ENCODE measurements at regions not wholly inside any gene's neighbourhood (a gene's known extent, or its start where the extent isn't known, plus 50 kb on each side); places are given as distances from the start of the nearest gene placed in this dataset.

DNA sequence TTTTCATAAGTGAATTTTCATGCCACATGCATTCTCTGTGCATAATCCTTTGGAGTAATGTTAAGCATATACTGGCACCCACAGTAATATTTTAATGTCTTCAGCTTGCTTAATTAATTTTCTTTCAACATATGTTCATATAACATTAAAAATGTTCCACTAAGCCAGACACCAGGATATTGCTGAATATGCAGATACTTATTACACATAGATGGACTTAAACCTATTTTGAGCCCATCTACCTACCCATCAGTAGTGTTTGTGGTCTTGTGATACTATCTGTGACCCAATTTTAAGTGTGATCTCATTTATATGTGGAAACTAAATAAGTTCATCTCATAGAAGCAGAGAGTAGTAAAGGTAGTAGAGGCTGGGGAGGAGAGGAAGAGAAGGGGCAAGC, 379.5 kb upstream of the JAG1 start:
- DNase-seq: no peak

DNA sequence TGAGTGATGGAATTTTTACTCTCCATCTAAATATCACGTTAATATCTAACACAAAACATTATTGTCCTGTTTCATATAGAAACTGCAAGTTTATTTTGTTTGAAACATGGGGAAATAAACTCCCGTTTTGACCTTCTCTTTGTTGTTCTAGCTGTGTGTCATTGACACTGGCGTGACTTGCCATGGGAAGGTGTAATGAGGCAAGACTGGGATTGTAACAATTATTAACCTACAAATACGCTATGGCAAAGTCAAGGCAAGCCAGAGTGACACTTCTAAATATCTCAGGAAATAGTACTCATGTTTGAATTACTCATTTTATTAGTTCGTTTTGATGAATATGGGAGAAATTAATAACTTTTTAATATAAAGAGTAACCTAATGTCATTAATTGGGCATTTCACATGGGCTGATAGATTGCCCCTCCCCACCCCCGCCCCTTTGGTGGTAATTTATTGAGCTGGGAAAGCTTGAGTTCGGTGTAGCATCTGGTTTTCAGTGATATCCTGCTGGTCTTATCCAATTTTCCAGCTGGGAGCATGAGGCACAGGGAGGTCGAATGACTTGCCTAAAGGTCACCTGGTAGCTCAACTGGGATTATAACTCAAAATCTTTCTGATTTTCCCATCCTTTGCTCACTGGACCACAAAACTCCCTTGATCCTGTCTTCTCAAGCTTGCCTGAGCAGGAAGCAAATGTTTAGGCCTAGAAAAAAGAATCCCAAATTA, 380.6 kb upstream of the JAG1 start:
- DNase-seq: no peak

DNA sequence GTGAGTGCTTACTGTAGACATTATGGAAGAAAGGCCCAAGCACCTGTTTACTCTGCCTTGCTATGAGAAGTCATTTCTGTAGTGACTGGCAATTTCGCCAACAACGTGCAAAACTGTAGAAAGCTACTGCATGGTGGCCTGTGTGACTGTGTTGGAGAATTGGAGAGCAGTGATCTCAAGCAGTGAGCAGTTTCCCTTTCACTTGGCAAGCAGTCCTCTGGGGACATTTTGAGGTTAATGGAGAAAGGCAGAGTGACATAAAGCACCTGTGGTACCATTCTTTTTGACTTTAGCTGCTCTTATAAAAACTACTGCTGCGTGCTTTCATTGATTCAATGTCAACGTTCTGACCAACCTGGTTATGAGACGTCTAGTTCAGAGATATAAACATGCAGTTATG, 382.6 kb upstream of the JAG1 start:
- no peak for DNase-seq

DNA sequence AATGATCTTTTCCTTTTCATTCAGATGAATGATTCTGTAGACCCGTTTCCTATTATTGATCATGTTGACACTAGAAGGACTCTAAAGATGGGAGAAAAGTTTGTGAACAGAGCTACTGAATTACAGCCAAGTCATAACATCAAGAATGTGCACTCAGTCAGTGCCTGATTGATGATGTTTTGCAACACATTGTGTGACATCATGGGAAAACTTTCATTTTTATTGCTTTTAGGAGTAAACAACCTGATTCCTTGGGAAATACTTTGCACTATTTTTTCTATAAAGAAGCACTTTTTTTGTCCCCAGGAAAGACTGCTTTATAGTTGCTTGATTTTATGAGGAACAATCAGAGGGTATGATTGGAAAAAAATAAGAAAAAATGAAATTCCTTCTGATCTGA, 383.8 kb upstream of the JAG1 start:
- no peak for DNase-seq

DNA sequence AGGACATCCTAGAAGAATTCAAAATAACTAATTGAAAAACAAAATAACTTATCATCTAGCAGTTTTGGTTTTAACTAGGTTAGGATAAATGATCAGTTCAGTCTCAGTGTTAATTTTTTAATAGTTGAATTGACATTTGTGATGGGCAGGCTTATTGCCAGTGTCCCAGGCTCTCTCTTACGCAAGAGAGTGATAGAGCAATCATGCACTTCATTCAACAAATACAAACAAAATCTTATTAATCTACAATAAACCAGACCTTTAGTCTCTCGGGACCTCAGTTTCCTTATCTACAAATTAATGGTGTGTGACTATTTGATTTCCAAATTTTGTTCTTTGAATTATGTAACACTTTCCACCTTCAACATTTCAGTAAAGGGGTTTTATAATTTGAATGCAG, 385.9 kb upstream of the JAG1 start:
- no peak for DNase-seq

DNA sequence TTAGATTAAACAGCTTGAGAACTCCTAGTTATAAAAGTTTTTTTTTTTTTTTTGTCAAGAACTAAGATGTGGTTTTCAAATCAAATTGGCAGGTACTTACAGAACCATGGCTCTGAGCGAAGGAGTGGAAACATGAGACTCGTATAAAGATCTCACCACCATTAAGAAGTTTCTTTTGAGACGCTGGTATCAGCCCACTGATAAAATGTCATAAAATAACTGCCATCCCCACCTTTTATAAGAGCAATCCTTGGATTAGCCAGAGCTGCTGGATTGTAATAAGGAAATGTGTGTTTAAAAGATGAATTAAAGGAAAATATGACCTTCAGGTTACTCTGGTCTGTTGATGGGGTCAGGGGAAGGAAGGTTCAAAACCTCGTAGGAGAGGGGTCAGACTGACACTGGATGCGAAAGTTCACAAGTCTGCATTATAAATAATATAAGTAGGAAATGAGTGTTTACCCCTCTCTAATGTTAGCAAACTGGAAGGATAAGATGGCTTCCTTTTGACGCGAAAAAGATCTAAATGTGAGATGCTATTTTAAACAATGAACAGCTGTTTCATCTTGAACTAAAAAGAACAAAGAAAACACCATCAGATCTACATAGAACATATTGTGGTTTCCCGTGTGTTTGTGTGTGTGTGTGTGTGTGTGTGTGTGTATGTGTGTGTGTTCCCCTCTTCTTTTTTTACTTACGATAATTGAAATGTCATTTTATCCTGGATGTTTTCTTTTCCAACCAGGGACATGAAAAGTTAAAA, 386.8 kb upstream of the JAG1 start:
- DNase-seq: no peak

DNA sequence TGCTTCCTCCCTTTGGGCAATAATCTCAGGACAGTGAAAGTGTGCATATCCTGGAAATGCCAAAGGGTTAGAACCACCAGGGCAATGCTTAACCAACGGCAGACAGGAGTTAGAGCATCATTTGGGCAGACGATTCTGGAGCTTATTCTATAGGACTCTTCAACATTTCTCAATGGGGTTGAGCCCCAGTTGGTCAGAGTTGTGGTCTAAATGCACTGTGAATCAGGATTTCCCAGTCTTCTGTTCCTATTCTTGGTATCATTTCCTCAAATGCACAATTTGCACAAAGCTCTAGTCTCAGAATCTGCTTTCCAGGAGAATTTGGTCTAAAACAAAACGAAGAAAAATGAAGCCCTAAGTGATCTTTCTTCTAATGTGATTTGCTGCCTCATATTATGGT, 389.6 kb upstream of the JAG1 start:
- no peak for DNase-seq

DNA sequence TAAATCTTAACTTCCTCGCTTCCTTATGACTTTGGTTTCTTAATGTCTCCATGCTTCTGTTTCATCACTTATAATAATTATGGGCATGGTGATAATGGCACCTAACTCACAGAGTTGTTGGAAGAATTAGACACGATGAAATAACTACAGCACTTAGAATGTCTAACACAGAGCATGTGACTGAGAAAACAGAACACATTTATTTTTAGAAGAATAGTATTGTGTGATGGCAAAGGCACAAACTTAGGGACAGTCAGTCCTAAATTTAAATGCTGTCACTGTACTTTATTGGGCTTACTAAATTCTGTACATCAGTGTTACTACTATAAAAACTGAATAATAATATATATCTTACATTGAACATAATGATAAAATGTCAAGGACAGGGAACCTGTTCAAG, 391.1 kb upstream of the JAG1 start:
- DNase-seq: no peak

DNA sequence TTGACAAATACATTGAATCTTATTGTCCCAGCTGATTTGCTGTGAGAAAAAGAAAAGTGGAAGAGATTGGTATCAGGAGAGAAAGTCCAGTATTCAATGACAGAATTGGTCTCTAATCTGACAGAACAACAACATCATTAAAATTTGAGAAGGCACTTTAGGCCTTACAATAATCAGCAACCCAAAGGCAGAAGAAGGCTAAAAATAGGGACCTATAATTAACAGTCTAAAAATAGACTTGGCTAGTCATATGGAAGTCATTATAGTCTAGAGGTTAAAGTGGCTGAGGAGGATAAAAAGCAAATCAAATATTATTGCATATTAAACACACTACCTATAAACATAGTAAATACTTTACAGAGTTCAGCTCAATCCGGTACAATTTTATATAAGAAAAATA, 393.6 kb upstream of the JAG1 start:
- no peak for DNase-seq

DNA sequence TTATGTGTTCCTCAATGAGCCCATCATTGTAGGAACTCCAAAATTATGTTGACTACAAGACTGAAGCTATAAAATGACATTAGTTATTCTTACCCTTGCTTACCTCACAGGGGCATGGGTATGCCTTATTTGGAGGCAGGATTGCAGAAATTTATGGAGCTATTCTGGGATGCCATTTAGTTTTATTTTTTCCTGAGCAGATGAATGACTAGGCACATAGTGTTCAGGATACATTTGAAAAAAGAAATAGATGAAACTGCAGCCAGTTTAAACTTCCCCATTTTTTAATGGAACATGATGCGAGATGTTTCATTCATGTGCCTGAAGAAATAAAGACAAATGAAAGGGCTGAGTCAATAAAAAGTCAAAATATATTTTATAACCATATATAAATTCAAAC, 399.2 kb upstream of the JAG1 start:
- no peak for DNase-seq

DNA sequence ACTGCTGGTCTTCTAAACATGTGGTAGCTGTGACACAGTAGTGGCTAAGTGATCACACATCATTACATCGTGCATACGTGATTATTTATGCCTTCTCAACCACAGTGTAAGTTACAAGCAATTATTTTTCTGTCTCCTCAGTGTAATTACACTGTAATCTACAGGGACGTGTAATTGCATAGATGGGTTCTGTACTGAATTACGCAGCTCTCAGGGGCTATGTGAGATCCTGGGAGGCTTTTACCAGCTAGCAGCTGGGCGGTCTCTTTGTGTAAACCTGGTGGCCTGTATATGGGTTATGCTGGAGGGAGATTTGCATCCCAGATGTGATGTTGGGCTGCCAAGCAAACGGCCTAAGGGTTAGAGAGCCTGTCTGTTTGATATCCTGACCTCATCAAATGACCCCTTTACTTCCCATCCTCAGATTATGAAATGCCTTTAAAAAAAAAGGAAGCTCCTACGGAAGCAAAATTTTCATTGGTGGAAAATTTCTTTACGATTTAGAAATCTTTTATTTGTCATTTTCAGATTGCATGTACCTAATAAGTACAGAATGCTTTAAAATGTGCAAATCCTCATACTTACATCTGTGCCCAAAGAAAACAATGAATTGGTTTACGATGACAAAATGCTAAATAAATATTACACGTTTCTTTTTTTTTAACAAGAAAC, 402.8 kb upstream of the JAG1 start:
- DNase-seq: no peak

DNA sequence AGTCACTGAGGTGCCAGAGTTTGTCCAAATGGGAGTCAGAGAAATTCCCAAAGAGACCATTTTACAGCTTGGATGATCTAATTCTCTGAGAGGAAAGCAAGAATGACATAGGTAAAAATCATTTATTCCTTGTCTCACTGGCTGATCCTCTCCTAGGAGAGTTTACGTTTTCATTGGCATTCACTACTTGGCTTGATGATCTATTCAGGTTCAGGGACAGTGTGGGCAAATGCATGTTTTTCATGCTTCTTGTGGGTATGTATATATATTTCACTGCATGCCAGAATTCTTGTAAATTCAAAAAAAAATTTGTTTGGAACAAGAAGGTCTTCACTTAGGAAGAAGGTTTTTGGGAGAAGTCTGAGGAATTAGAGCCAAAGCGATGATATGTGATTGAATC, 403.4 kb upstream of the JAG1 start:
- DNase-seq: no peak

DNA sequence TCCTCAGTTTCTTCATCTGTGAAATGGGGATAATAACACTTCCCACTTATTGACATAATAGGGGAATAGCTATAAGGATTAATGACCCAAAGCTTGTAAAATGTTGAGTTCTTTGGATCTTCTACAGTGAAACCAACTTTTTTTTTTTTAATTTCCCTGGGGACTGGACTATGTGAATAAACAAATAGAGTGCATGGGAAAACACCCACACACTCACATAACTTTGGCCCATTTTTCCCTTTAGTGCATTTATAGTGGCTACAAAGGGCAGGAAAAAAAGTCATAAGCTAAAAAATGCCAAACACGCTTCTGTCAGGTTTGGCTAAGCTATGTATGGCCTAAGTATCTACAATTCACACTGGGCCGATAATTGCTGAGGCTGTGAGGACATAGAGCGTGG, 406.2 kb upstream of the JAG1 start:
- DNase-seq: no peak

DNA sequence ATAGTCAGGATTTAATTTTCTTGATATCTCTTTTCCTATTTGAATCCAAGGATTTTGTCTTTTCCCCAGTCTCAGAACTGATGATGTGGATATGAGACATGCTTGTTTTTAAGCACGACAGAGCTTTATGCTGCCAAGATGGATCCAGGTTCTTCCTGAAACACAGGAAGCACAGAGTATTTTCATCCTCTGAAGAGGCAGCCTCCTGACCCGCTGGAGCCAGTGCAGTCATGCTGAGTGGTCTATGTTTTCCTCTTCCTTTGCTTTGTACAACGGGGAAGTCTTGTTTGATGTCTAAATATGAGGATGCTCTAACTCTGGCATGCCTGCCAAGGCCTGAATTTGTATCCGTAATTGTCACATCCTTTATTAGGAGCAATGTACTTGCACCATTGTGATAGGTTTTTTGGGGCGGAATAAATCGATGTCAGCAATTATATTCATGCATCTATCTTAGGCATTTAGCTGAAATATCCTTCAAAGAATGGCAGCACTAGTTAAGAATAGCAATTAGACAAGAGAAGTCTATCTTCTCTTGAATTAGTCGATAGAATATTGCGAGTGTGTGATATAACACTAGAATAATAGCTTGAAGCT, 407.1 kb upstream of the JAG1 start:
- no peak for DNase-seq

DNA sequence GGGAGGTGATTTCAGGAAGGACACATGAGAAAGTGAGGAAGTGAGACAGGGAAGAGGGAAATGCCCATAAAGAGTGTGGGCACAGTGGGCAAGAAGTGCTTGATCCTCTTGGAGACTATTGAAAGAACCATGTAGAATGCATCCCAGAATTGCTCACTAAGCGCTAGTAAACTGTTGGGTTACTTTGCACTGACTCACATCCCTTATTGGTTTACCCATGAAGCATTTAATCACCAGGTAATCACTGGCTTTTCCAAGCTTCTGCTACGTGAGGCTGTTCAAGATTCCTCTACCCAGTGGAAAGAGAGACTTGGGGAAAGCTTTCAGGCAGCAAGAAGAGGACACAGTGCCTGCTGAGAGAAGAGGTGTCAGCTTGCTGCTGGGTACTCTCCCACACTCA, 410.0 kb upstream of the JAG1 start:
- no peak for DNase-seq

DNA sequence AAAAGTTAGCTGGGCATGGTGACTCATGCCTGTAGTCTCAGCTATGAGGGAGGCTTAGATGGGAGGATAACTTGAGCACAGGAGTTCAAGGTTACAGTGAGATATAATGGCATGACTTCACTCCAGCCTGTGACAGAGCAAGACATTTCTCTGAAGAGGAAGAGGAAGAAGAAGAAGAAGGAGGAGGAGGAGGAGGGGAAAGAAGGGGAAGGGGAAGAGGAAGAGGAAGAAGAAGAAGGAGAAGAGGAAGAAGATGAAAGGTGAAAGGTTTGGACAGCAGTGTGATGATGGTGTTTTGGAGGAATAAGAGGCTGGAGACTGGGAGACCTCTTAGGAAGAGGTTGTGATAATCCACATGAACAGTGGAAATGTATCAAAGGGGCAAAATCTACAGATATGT, 410.7 kb upstream of the JAG1 start:
- no peak for DNase-seq

DNA sequence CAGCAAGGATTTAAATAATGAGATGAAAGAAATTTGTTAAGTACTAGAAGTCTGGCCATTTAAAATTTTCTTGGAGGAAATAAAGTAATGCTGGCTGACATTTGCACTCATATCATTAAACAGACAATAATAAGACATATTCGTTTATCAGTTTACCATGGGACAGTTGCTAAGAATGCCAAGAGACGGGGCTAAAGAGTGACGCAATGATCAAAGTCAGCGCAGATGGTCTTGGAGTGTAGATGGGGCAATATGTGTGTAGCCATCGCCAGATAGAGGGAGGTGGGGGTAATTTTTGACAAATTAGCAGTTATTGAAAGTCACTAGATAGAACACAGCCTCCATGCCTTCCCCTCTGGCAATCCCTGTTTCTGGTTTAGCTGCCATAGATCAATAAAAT, 413.2 kb upstream of the JAG1 start:
- no peak for DNase-seq

DNA sequence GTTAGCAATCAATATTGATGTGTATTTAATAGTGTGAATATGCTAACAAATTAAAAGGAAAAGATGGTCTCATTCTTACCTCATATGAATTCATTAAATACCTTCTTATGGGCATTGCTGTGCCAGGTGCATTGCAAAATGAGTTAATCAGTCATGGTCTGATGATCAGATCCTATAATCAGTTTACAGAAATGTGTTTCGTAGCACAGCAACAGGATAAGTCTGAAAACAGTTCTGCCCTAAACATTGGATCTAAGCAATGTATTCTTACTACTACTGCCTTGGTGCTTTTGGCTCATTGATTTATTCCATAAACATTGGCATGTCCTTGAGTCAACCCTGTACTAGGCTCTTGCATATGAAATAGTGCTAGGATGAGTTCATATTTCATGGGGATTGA, 417.0 kb upstream of the JAG1 start:
- no peak for DNase-seq

DNA sequence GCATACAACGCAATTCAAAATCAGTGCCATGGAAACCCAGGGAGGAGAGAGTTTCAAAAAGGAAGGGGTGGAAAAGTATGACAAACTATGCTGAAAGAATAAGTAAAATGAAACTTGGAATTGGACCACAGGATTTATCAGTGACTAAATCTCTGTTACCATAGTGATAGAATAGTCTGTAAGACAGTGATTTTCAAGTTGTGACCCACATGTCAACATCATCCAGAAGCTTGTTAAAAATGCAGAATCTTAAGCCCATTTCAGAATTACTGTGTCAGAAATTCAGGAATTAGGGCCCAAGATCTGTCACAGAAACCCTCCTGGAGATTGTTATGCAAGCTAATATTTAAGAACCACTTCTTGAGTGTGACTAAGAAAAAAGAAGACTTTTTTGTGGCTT, 417.7 kb upstream of the JAG1 start:
- DNase-seq: no peak

DNA sequence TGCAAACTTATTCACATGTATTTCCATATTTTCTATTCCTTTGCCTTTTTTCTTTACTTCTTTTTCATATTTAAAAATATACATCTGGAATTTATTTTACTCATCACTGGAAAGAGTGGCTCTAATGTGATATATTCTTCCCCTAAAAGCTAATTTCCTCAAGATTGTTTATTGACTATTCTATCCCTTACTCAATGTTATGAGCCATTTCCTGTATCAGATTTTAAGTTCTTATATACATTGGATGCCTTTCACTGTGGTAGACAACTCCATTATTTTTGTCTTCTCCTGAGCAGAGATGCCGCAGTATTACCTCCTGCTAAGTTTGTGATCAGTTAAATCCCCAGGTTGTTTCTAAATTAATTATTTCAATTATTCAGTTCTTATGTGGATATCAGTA, 418.4 kb upstream of the JAG1 start:
- DNase-seq: no peak

DNA sequence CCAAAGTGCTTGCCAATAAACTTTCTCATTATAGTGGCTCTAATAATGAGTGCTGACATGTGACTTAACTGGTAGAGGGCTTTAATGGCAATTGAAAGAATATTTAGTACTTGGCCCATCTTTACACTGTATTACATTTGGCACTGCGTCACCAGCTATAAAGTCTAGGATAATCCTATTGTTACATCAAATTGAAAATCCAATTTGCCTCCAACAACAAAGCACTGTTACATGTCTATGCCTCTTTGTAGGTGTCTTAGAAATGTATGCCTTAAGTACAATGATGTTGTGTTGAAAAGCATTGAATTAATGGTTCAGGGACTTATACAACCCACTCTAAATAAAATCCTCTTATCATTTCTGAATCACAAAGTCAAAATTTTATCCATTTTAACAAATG, 420.4 kb upstream of the JAG1 start:
- no peak for DNase-seq

DNA sequence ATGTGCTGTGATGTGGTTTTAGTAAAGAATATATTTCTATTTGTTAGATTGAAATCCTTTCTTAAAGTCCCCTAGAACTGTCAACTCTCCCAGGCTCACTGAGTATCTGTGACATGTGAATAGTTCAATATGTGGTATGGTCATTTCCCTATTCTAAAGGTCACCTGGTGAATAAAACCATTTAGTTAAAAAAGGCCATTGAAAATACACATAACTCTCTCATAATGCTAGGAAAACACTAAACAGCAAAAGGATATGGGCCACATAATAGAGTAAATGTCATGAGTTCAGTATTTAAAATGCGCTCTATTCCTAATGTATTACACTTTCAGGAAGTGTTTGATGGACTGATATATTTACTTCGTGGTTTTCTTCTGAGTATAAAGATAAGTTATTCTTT, 420.9 kb upstream of the JAG1 start:
- DNase-seq: no peak

DNA sequence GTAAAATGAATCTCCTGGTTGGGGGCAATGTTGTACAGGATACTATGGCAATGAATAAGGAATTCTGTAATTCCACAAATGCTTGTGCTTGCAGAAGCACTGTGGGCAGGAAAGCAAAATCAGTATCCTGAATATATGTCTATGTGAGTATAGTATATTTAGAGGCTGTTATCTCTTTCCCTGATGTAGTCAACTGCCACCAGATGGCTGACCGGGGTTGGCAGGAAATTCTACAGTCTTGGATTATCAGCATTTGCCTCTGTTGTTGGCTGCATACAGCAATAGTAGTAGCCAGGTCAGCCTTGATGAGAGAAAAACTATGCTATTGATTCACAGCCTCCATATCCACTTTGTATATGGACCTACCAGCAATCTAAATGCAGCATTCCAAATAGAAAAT, 425.1 kb upstream of the JAG1 start:
- DNase-seq: no peak

DNA sequence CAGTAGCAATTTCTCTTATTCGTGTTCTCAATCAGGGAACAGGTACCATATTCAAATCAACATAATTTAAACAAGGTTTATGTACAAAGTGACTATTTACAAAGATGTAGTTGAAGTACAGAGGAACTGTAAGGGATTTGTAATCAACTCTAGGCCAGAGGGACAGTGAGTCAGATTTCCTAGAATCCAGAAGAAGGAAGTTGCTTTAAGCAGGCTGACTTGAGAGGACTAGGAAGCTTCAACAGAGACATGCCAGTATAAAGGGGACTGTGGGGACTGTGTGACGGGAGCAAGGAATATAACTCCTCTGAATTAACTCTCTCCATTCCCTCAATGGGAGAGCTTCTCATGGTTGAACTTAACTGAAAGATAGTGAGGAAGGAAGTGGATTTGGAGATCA, 427.4 kb upstream of the JAG1 start:
- no peak for DNase-seq

Data from KG1 (cell line).